ENCODE measurements at regions not wholly inside any gene's neighbourhood (a gene's known extent, or its start where the extent isn't known, plus 50 kb on each side); places are given as distances from the start of the nearest gene placed in this dataset.

DNA sequence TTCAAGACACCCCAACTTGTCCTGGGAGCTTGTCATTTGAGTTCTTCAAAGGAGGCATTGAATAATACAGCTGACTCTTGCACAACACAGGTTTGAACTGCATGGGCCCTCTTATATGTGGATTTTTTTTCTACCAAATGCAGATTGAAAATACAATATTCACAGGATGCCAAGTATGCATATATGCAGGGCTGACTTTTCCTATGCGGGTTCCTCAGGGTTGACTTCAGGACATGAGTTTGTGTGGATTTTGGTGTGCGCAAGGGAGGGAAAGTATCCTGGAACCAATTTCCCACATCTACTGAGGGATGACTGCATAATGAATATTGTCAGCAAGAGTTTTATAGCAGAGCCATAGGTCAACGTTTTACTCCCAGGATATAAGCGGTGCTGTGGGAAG lies 70.0 kb upstream of the RALY start:
- TF ChIP-seq, protein P1, sequence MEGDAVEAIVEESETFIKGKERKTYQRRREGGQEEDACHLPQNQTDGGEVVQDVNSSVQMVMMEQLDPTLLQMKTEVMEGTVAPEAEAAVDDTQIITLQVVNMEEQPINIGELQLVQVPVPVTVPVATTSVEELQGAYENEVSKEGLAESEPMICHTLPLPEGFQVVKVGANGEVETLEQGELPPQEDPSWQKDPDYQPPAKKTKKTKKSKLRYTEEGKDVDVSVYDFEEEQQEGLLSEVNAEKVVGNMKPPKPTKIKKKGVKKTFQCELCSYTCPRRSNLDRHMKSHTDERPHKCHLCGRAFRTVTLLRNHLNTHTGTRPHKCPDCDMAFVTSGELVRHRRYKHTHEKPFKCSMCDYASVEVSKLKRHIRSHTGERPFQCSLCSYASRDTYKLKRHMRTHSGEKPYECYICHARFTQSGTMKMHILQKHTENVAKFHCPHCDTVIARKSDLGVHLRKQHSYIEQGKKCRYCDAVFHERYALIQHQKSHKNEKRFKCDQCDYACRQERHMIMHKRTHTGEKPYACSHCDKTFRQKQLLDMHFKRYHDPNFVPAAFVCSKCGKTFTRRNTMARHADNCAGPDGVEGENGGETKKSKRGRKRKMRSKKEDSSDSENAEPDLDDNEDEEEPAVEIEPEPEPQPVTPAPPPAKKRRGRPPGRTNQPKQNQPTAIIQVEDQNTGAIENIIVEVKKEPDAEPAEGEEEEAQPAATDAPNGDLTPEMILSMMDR (IDR thresholded peaks at IDR 0.05), result no peak
- TF ChIP-seq POLR2A (IDR thresholded peaks at IDR 0.05), result no peak
- TF ChIP-seq EP300 (IDR thresholded peaks at IDR 0.05), result no peak
- TF ChIP-seq POLR2AphosphoS5 (IDR thresholded peaks at IDR 0.05), result no peak
